Endothelial cell of umbilical vein (primary cell): ENCODE measurements at regions not wholly inside any gene's neighbourhood (a gene's known extent, or its start where the extent isn't known, plus 50 kb on each side); places are given as distances from the start of the nearest gene placed in this dataset.

ENCODE experiments used
- BruUV-seq: library from RNA; stranded (reverse); fragments of 400-500 nt; replicated peaks from 2 replicates; lab custom pipeline; 2021; lab: Mats Ljungman, UMichigan
- CTCF ChIA-PET: fragments of 300-600, 350-600 bp; sonication (Branson Sonifier 250); formaldehyde crosslinking; loops from one replicate; lab custom pipeline; 2021; ENCODE audit warnings: antibody characterized with exemption, inconsistent platforms; lab: Charles Lee
- POLR2A ChIA-PET: fragments of 300-600, 350-600 bp; sonication (Branson Sonifier 250); formaldehyde crosslinking; loops from one replicate; lab custom pipeline; 2021; ENCODE audit warnings: antibody characterized with exemption, inconsistent platforms; lab: Charles Lee
- DNase-seq: peaks from one replicate; pipeline ENCODE4 v3.0.0-alpha.2; 2011; ENCODE audit warnings: low read depth, low spot score
- FAIRE-seq: peaks from 2 replicates; lab custom pipeline; 2011; peaks lifted over from hg19 to GRCh38; lab: Jason Lieb, UNC
- H2AFZ ChIP-seq: 2 replicates; pipeline ENCODE4 v1.6.0; 2012; ENCODE audit warnings: low read depth, low read length, control low read depth, inconsistent platforms
- H3K27ac ChIP-seq: 2 replicates; pipeline ENCODE4 v1.5.1; 2011; ENCODE audit warnings: low read depth, mild to moderate bottlenecking, control low read depth, low read length, moderate library complexity; ENCODE audit not compliant: insufficient read depth
- H3K27me3 ChIP-seq, 2 experiments: 2 replicates each; pipeline versions ENCODE4 v1.6.0 to v1.6.1; 2011; ENCODE audit warnings: low read length in 2 of 2, mixed read lengths in 1 of 2; ENCODE audit not compliant: control insufficient read depth in 2 of 2, insufficient read depth in 2 of 2
- H3K36me3 ChIP-seq, 2 experiments: 2 replicates in 1 of 2; 3 replicates in 1 of 2; pipeline ENCODE4 v1.5.1; 2011; ENCODE audit warnings: low read length in 2 of 2, mild to moderate bottlenecking in 1 of 2, moderate library complexity in 1 of 2; ENCODE audit not compliant: control insufficient read depth in 2 of 2, insufficient read depth in 2 of 2; ENCODE audit errors: extremely low read depth in 1 of 2
- H3K4me1 ChIP-seq: 3 replicates; pipeline ENCODE4 v1.5.1; 2011; ENCODE audit warnings: mild to moderate bottlenecking, low read length; ENCODE audit not compliant: control insufficient read depth, insufficient read depth; ENCODE audit errors: extremely low read depth
- H3K4me2 ChIP-seq: 2 replicates; pipeline ENCODE4 v1.6.1; 2011; ENCODE audit warnings: low read length, control low read depth, mixed read lengths; ENCODE audit not compliant: insufficient read depth
- H3K4me3 ChIP-seq, 3 experiments: fragments of 200-600 bp in 1 of 3; sonication (generic), shearing (Covaris generic) in 1 of 3; replicated peaks in 1 of 3; 2 replicates each; pipeline ENCODE4 v1.5.1; 2011 to 2016; ENCODE audit warnings: control low read depth in 3 of 3, low read length in 3 of 3, mild to moderate bottlenecking in 2 of 3, inconsistent platforms in 1 of 3, low read depth in 1 of 3, moderate library complexity in 1 of 3; ENCODE audit not compliant: insufficient read depth in 1 of 3
- H3K79me2 ChIP-seq: 2 replicates; pipeline ENCODE4 v1.6.0; 2012; ENCODE audit warnings: low read length, inconsistent platforms; ENCODE audit not compliant: control insufficient read depth, insufficient read depth
- H3K9ac ChIP-seq: replicated peaks from 2 replicates; pipeline ENCODE3; 2011; ENCODE audit warnings: low read length, control low read depth; ENCODE audit not compliant: insufficient read depth; ENCODE audit errors: extremely low read depth
- H3K9me1 ChIP-seq: replicated peaks from 3 replicates; pipeline ENCODE4 v1.6.0; 2011; ENCODE audit warnings: mild to moderate bottlenecking, low read length; ENCODE audit not compliant: control insufficient read depth, insufficient read depth; ENCODE audit errors: extremely low read depth
- H3K9me3 ChIP-seq: replicated peaks from 2 replicates; pipeline ENCODE4 v1.5.1; 2012; ENCODE audit warnings: low read length, inconsistent platforms; ENCODE audit not compliant: control insufficient read depth, insufficient read depth
- H4K20me1 ChIP-seq: replicated peaks from 2 replicates; pipeline ENCODE3; 2011; ENCODE audit warnings: mild to moderate bottlenecking, low read length; ENCODE audit not compliant: control insufficient read depth, insufficient read depth; ENCODE audit errors: extremely low read depth
- CTCF ChIP-seq, 2 donors: IDR thresholded peaks; 1 replicate in 1 of 2; 2 replicates in 1 of 2; pipeline ENCODE4 v1.5.1; 2011; ENCODE audit warnings: low read length in 2 of 2, mild to moderate bottlenecking in 2 of 2, moderate library complexity in 2 of 2, control low read depth in 1 of 2, inconsistent platforms in 1 of 2, low read depth in 1 of 2; ENCODE audit not compliant: insufficient read depth in 1 of 2; ENCODE audit errors: extremely low read depth in 1 of 2
- EZH2 ChIP-seq: IDR thresholded peaks from 2 replicates; pipeline ENCODE4 v1.6.1; 2012; ENCODE audit warnings: borderline replicate concordance, low read depth, mild to moderate bottlenecking, moderate library complexity, low read length, inconsistent platforms; ENCODE audit not compliant: severe bottlenecking
- FOS ChIP-seq: IDR thresholded peaks from 2 replicates; pipeline ENCODE4 v1.6.1; 2011; ENCODE audit warnings: mild to moderate bottlenecking, low read length, moderate library complexity, borderline replicate concordance; ENCODE audit not compliant: insufficient read depth
- GATA2 ChIP-seq: IDR thresholded peaks from 2 replicates; pipeline ENCODE4 v1.7.0; 2011; ENCODE audit warnings: low read depth, mild to moderate bottlenecking, moderate library complexity, mixed read lengths, low read length; ENCODE audit not compliant: insufficient read length, insufficient read depth
- JUN ChIP-seq: IDR thresholded peaks from 2 replicates; pipeline ENCODE4 v1.6.1; 2011; ENCODE audit warnings: borderline replicate concordance, low read depth; ENCODE audit not compliant: insufficient read length, insufficient read depth
- MAX ChIP-seq: IDR thresholded peaks from 2 replicates; pipeline ENCODE4 v1.6.1; 2011; ENCODE audit not compliant: insufficient read depth, insufficient read length
- MYC ChIP-seq: IDR thresholded peaks from one replicate; pipeline ENCODE4 v1.6.1; 2011; ENCODE audit warnings: mild to moderate bottlenecking, low read depth, low read length
- POLR2A ChIP-seq: IDR thresholded peaks from 2 replicates; pipeline ENCODE4 v1.6.1; 2012; ENCODE audit warnings: low read depth, mild to moderate bottlenecking, control low read depth, low read length
- POLR2AphosphoS5 ChIP-seq: IDR thresholded peaks from 2 replicates; pipeline ENCODE4 v1.6.1; 2012; ENCODE audit warnings: low read depth, mild to moderate bottlenecking, control low read depth, low read length, moderate library complexity; ENCODE audit not compliant: insufficient read depth
- dilution Hi-C: fragments of 300-500 bp; cut with MboI; formaldehyde crosslinking; loops from one replicate; pipeline ENCODE4 v1.15.0; 2019; ENCODE audit warnings: low sequenced_read_pairs; ENCODE audit not compliant: extremely low pct_ligation_motif_present
- intact Hi-C: fragments of 100-400 bp; cut with micrococcal nuclease; formaldehyde crosslinking; loops from one replicate; pipeline ENCODE4 v1.10.0; 2022

- no peaks in the 10 kb centered on the region for H3K79me2 ChIP-seq
- DNase-seq (no peak), FAIRE-seq (no peak)
- H3K9me3 ChIP-seq = no peaks in the 10 kb centered on the region
- intact Hi-C loops (no loop called here), dilution Hi-C loops (no loop called here)
- ChIA-PET CTCF (no interaction called here), POLR2A (no interaction called here)
- TF ChIP-seq MAX (no peak), JUN (no peak), CTCF (IDR thresholded peaks at IDR 0.05; ENCODE audit: extremely low read depth in 1 of 2, insufficient read depth in 1 of 2, low read depth in 1 of 2, low read length in 2 of 2) (no peak), GATA2 (no peak), FOS (no peak)
- no peaks in the 10 kb centered on the region for H4K20me1 ChIP-seq
- no peak overlapping the region for H3K27ac ChIP-seq
- H3K27me3 ChIP-seq = no peaks in the 10 kb centered on the region
- no peak overlapping the region for H3K4me2 ChIP-seq
- no peak overlapping the region for H2AFZ ChIP-seq
- H3K4me1 ChIP-seq = no peaks in the 10 kb centered on the region
- H3K9ac ChIP-seq = no peak overlapping the region
- no TSS peak for BruUV-seq
- H3K36me3 ChIP-seq = no peaks in the 10 kb centered on the region
- no peak overlapping the region for H3K4me3 ChIP-seq
- H3K9me1 ChIP-seq = no peaks in the 10 kb centered on the region
Measured at GRCh38 chr6:122092366-122092765, 307.1 kb upstream of the HSF2 start.

- Histone ChIP-seq H3K9me1 (no peaks in the 10 kb centered on the region), H3K4me3 (no peak overlapping the region), H3K27me3 (no peaks in the 10 kb centered on the region), H3K79me2 (no peaks in the 10 kb centered on the region), H2AFZ (no peak overlapping the region), H3K4me2 (no peak overlapping the region), H3K36me3 (no peaks in the 10 kb centered on the region), H4K20me1 (no peaks in the 10 kb centered on the region), H3K9me3 (no peaks in the 10 kb centered on the region), H3K4me1 (no peaks in the 10 kb centered on the region), H3K9ac (no peak overlapping the region), H3K27ac (no peak overlapping the region)
- CTCF ChIA-PET = interaction anchor here (0.8 kb wide), 1 partner anchor 27 kb away, joined by 3 read pairs; no protein-coding TSS in a partner anchor
- no peak for TF ChIP-seq CTCF (IDR thresholded peaks at IDR 0.05; ENCODE audit: extremely low read depth in 1 of 2, insufficient read depth in 1 of 2, low read depth in 1 of 2, low read length in 2 of 2)
- TF ChIP-seq MYC = no peak
- TF ChIP-seq FOS = no peak
- TF ChIP-seq MAX = no peak
- no peak for TF ChIP-seq EZH2
- no peak for TF ChIP-seq POLR2AphosphoS5
- TF ChIP-seq JUN = no peak
- no peak for TF ChIP-seq POLR2A
- no peak for TF ChIP-seq GATA2
- FAIRE-seq (no peak), DNase-seq (no peak)
- intact Hi-C loops = no loop called here
- POLR2A ChIA-PET = no interaction called here
- dilution Hi-C loops = no loop called here
- BruUV-seq = no TSS peak
Measured at GRCh38 chr6:122098201-122098678, 301.2 kb upstream of the HSF2 start.
